Esophagus muscularis mucosa (tissue), 4 donors: ENCODE measurements at regions not wholly inside any gene's neighbourhood (a gene's known extent, or its start where the extent isn't known, plus 50 kb on each side); places are given as distances from the start of the nearest gene placed in this dataset.

Experiments used
- DNase-seq: peaks from one replicate; pipeline ENCODE4 v3.0.0-alpha.2; 2017; ENCODE audit errors: extremely low spot score
- H3K27ac ChIP-seq, 4 donors: fragments of 200-600 bp; sonication (generic); replicated peaks in 1 of 4; 1 replicate in 3 of 4; 2 replicates in 1 of 4; pipeline ENCODE4 v1.5.1; 2016 to 2019; ENCODE audit warnings: mild to moderate bottlenecking in 1 of 4
- H3K27me3 ChIP-seq, 4 donors: fragments of 200-600 bp; sonication (generic); one replicate each; pipeline versions ENCODE4 v1.5.1 to v1.6.0; 2016 to 2019
- H3K36me3 ChIP-seq, 4 donors: fragments of 200-600 bp; sonication (generic); one replicate each; pipeline ENCODE4 v1.5.1; 2016 to 2019
- H3K4me1 ChIP-seq, 4 donors: fragments of 200-600 bp; sonication (generic); one replicate each; pipeline ENCODE4 v1.5.1; 2016 to 2019
- H3K4me3 ChIP-seq, 4 donors: fragments of 200-600 bp; sonication (generic); 1 replicate in 2 of 4; 2 replicates in 2 of 4; pipeline ENCODE4 v1.5.1; 2016 to 2019; ENCODE audit warnings: mild to moderate bottlenecking in 4 of 4, moderate library complexity in 1 of 4
- H3K9me3 ChIP-seq, 4 donors: fragments of 200-600 bp; sonication (generic); 1 replicate in 3 of 4; 2 replicates in 1 of 4; pipeline ENCODE4 v1.5.1; 2016 to 2019
- EP300 ChIP-seq: sonication (generic); formaldehyde crosslinking; IDR thresholded peaks from one replicate; pipeline ENCODE4 v1.6.1; 2017; ENCODE audit warnings: antibody characterized with exemption
- POLR2A ChIP-seq: fragments of 450-650 bp; IDR thresholded peaks from one replicate; pipeline ENCODE4 v1.6.1; 2017; ENCODE audit warnings: antibody characterized with exemption, moderate library complexity, mild to moderate bottlenecking, low read depth
- POLR2AphosphoS5 ChIP-seq, 2 donors: sonication (generic); formaldehyde crosslinking; IDR thresholded peaks; one replicate each; pipeline ENCODE4 v1.6.1; 2017; ENCODE audit warnings: antibody characterized with exemption in 2 of 2
- WGBS: methylation state at CpG from one replicate; pipeline ENCODE4 v1.1.5; 2018; 5-methylcytosine and 5-hydroxymethylcytosine counted together
- intact Hi-C: fragments of 100-400 bp; cut with DNase I; formaldehyde crosslinking; loops from one replicate; pipeline ENCODE4 v1.15.1; 2023
- TF ChIP-seq, protein P1 (sequence below), 3 experiments: fragments of 200-600 bp in 2 of 3; fragments of 450-650 bp in 1 of 3; sonication (generic) in 2 of 3; IDR thresholded peaks; one replicate each; pipeline ENCODE4 v1.5.1; 2017 to 2019; ENCODE audit warnings: antibody characterized with exemption in 3 of 3, mild to moderate bottlenecking in 2 of 3, moderate library complexity in 1 of 3

DNA sequence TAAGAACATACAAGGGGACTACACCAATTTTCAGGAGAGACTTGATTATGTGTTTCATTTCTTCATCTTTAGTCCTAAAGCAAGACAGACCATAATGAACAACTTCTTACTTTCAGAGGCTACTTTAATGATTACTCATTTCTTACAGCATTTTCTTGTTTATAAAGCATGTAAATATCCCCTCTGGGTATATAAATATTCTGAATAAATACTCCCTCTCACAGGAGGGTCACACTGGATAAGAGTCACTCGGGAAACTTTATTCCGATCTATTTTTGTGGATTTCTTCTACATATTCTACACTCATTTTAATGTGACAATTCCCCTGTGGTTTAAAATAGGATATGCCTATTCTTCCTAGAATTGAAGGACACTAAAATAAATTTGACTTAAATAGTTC is 228.9 kb upstream of the RPS6KA3 start:
- no peak for DNase-seq
- Histone ChIP-seq H3K4me1 (no peaks in the 10 kb centered on the region), H3K36me3 (no peaks in the 10 kb centered on the region), H3K9me3 (no peaks in the 10 kb centered on the region), H3K4me3 (no peak overlapping the region), H3K27ac (no peak overlapping the region), H3K27me3 (no peaks in the 10 kb centered on the region)
- 84% methylated on average over 2 of the region's 2 CpGs for WGBS
- TF ChIP-seq, protein P1, sequence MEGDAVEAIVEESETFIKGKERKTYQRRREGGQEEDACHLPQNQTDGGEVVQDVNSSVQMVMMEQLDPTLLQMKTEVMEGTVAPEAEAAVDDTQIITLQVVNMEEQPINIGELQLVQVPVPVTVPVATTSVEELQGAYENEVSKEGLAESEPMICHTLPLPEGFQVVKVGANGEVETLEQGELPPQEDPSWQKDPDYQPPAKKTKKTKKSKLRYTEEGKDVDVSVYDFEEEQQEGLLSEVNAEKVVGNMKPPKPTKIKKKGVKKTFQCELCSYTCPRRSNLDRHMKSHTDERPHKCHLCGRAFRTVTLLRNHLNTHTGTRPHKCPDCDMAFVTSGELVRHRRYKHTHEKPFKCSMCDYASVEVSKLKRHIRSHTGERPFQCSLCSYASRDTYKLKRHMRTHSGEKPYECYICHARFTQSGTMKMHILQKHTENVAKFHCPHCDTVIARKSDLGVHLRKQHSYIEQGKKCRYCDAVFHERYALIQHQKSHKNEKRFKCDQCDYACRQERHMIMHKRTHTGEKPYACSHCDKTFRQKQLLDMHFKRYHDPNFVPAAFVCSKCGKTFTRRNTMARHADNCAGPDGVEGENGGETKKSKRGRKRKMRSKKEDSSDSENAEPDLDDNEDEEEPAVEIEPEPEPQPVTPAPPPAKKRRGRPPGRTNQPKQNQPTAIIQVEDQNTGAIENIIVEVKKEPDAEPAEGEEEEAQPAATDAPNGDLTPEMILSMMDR (IDR thresholded peaks at IDR 0.05), result no peak
- no peak for TF ChIP-seq EP300
- TF ChIP-seq POLR2A, result no peak
- TF ChIP-seq POLR2AphosphoS5 (IDR thresholded peaks at IDR 0.05), result no peak
- intact Hi-C loops, result no loop called here

DNA sequence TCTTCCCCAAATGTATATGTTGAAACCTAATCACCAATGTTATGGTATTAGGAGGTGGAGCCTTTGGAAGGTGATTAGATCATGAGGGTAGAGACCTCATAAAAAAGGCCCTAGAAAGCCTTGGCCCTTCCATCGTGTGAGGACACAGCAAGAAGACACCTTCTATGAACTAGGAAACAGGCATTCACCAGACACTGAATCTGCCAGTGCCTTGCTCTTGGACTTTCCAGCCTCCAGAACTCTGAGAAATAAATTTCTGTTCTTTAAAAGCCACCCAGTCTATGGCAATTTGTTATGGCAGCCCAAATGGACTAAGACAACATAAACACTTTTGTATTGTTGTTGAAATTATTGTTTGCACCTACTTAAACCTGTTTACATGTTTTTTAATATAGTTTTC is 221.8 kb upstream of the RPS6KA3 start:
- Histone ChIP-seq H3K36me3 (no peaks in the 10 kb centered on the region), H3K4me1 (no peaks in the 10 kb centered on the region), H3K9me3 (no peaks in the 10 kb centered on the region), H3K27ac (no peak overlapping the region), H3K27me3 (no peaks in the 10 kb centered on the region), H3K4me3 (no peak overlapping the region)
- no peak for TF ChIP-seq POLR2AphosphoS5 (IDR thresholded peaks at IDR 0.05)
- 86% methylated on average over 1 of the region's 1 CpG for WGBS
- no peak for DNase-seq
- intact Hi-C loops, result no loop called here

DNA sequence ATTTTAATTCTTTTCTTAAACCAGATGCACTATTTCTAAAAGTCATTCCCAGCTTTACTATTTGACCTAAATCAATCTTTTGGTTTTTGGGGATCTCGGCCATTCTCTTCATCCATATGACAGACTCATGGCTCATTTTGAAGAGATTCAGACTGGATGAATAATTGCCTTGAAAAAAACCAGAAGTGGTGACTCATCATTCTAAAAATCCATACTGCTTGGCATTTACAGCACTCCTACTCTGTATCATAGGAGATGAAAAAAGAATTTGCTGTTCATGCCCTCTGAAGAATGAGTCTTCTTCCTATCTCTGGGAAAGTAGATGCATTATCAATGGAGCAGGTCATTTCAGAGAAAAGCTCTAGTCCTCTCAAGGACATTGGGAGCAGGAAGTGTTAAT is 220.5 kb upstream of the RPS6KA3 start:
- WGBS, result 54% methylated on average over 1 of the region's 1 CpG
- no peak for TF ChIP-seq POLR2AphosphoS5 (IDR thresholded peaks at IDR 0.05)
- no peak for TF ChIP-seq EP300
- TF ChIP-seq, protein P1 (IDR thresholded peaks at IDR 0.05), result no peak
- no peak for TF ChIP-seq POLR2A
- H3K4me1 ChIP-seq, result no peaks in the 10 kb centered on the region
- H3K4me3 ChIP-seq, result no peak overlapping the region
- no peaks in the 10 kb centered on the region for H3K9me3 ChIP-seq
- H3K36me3 ChIP-seq, result no peaks in the 10 kb centered on the region
- intact Hi-C loops, result no loop called here
- DNase-seq, result no peak
- no peaks in the 10 kb centered on the region for H3K27me3 ChIP-seq
- H3K27ac ChIP-seq, result no peak overlapping the region

DNA sequence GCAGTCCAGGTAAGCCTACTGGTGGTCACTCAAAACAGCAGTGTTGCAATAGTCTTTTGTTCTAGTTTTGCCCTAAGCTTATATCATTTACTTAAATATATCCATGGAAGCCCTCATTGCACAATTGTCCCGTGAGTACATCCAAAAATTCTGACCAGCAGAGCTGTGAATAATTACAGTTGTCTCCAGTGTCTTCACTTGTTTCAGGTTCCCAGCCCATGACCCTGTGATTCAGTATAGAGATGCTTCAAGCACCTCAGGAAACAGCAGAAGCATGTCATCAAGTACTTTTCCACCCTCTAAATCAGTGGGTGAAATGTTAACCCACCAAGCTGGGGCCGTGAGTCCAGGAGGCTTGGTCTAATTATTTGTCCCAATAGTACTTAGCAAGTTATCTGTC is 214.9 kb upstream of the RPS6KA3 start:
- Histone ChIP-seq H3K9me3 (no peaks in the 10 kb centered on the region), H3K4me1 (no peaks in the 10 kb centered on the region), H3K4me3 (no peak overlapping the region), H3K27ac (no peak overlapping the region), H3K36me3 (no peaks in the 10 kb centered on the region), H3K27me3 (no peaks in the 10 kb centered on the region)
- TF ChIP-seq, protein P1 (IDR thresholded peaks at IDR 0.05), result no peak
- no peak for TF ChIP-seq POLR2A
- no peak for TF ChIP-seq EP300
- TF ChIP-seq POLR2AphosphoS5 (IDR thresholded peaks at IDR 0.05), result no peak
- 80% methylated on average over 2 of the region's 2 CpGs for WGBS
- intact Hi-C loops, result no loop called here
- no peak for DNase-seq

DNA sequence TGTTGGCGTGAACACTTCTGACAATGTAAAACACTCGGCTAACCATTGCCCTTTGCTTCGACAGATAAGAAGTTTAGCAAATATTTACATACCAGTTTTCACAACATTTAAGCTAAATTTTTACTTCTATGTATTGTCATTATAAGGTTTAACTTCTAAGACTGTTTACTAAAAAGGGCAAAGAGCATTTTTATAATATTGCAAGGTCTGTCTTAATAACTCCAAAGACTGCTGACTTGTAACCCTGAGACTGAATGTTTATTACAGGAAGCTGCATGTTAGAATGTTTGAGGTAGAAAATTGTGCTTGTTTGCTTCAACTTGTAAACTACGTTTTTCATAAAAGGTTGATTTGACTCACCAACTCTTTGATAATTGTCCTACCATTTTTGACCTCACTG is 213.2 kb upstream of the RPS6KA3 start:
- DNase-seq, result no peak
- Histone ChIP-seq H3K27ac (no peak overlapping the region), H3K4me3 (no peak overlapping the region), H3K4me1 (no peaks in the 10 kb centered on the region), H3K9me3 (no peaks in the 10 kb centered on the region), H3K36me3 (no peaks in the 10 kb centered on the region), H3K27me3 (no peaks in the 10 kb centered on the region)
- intact Hi-C loops, result no loop called here
- TF ChIP-seq, protein P1 (IDR thresholded peaks at IDR 0.05), result no peak
- TF ChIP-seq POLR2A (no peak), EP300 (no peak), POLR2AphosphoS5 (IDR thresholded peaks at IDR 0.05) (no peak)
- 79% methylated on average over 4 of the region's 4 CpGs for WGBS
